ENCODE measurements at regions not wholly inside any gene's neighbourhood (a gene's known extent, or its start where the extent isn't known, plus 50 kb on each side); places are given as distances from the start of the nearest gene placed in this dataset.
A peak's percentile ranks its signal among the peaks of the same experiment; 100 is the strongest.
"Not testable (repeated sequence)": the region's sequence is repeated elsewhere in the genome, so short reads cannot be mapped to it uniquely, and the experiment has no call there.

GRCh38 chr10:100655760-100656421 lies 89.5 kb upstream of the PAX2 start:
- Histone ChIP-seq H3K4me1 (ENCODE audit: control insufficient read depth, low read depth, low read length) (peaks cover 3% of the 10 kb centered on the region), H3K4me3 (ENCODE audit: low read length) (peak overlapping the region; percentile 55), H3K27ac (ENCODE audit: low read length) (no peak overlapping the region), H3K9me3 (ENCODE audit: control insufficient read depth, low read depth, low read length) (no peaks in the 10 kb centered on the region), H3K36me3 (ENCODE audit: control insufficient read depth, low read depth, low read length) (no peaks in the 10 kb centered on the region), H3K27me3 (ENCODE audit: control insufficient read depth, insufficient read depth, low read length) (peaks cover 87% of the 10 kb centered on the region), H3K9ac (ENCODE audit: low read length) (no peak overlapping the region)

GRCh38 chr10:100656454-100656853 lies 88.9 kb upstream of the PAX2 start:
- no peak overlapping the region for H3K9ac ChIP-seq (ENCODE audit: low read length)
- no peak overlapping the region for H3K27ac ChIP-seq (ENCODE audit: low read length)
- H3K36me3 ChIP-seq (ENCODE audit: control insufficient read depth, low read depth, low read length), result no peaks in the 10 kb centered on the region
- peaks cover 3% of the 10 kb centered on the region for H3K4me1 ChIP-seq (ENCODE audit: control insufficient read depth, low read depth, low read length)
- H3K27me3 ChIP-seq (ENCODE audit: control insufficient read depth, insufficient read depth, low read length), result peaks cover 92% of the 10 kb centered on the region
- H3K4me3 ChIP-seq (ENCODE audit: low read length), result no peak overlapping the region
- H3K9me3 ChIP-seq (ENCODE audit: control insufficient read depth, low read depth, low read length), result no peaks in the 10 kb centered on the region

- Histone ChIP-seq H3K36me3 (ENCODE audit: control insufficient read depth, low read depth, low read length) (no peaks in the 10 kb centered on the region), H3K9ac (ENCODE audit: low read length) (no peak overlapping the region), H3K9me3 (ENCODE audit: control insufficient read depth, low read depth, low read length) (no peaks in the 10 kb centered on the region), H3K27me3 (ENCODE audit: control insufficient read depth, insufficient read depth, low read length) (peaks cover 93% of the 10 kb centered on the region), H3K27ac (ENCODE audit: low read length) (no peak overlapping the region), H3K4me1 (ENCODE audit: control insufficient read depth, low read depth, low read length) (peaks cover 3% of the 10 kb centered on the region), H3K4me3 (ENCODE audit: low read length) (no peak overlapping the region)
Measured at GRCh38 chr10:100658269-100658668, 87.1 kb upstream of the PAX2 start.

- Histone ChIP-seq H3K27ac (ENCODE audit: low read length) (no peak overlapping the region), H3K4me1 (ENCODE audit: control insufficient read depth, low read depth, low read length) (peaks cover 3% of the 10 kb centered on the region), H3K36me3 (ENCODE audit: control insufficient read depth, low read depth, low read length) (no peaks in the 10 kb centered on the region), H3K9me3 (ENCODE audit: control insufficient read depth, low read depth, low read length) (no peaks in the 10 kb centered on the region), H3K9ac (ENCODE audit: low read length) (no peak overlapping the region), H3K27me3 (ENCODE audit: control insufficient read depth, insufficient read depth, low read length) (peaks cover 88% of the 10 kb centered on the region), H3K4me3 (ENCODE audit: low read length) (peak overlapping the region; percentile 28)
Measured at GRCh38 chr10:100659361-100660098, 85.9 kb upstream of the PAX2 start.

- Histone ChIP-seq H3K9me3 (ENCODE audit: control insufficient read depth, low read depth, low read length) (no peaks in the 10 kb centered on the region), H3K4me3 (ENCODE audit: low read length) (no peak overlapping the region), H3K27ac (ENCODE audit: low read length) (no peak overlapping the region), H3K4me1 (ENCODE audit: control insufficient read depth, low read depth, low read length) (peaks cover 2% of the 10 kb centered on the region), H3K9ac (ENCODE audit: low read length) (no peak overlapping the region), H3K36me3 (ENCODE audit: control insufficient read depth, low read depth, low read length) (no peaks in the 10 kb centered on the region), H3K27me3 (ENCODE audit: control insufficient read depth, insufficient read depth, low read length) (peaks cover 80% of the 10 kb centered on the region)
Measured at GRCh38 chr10:100660365-100660764, 85.0 kb upstream of the PAX2 start.

GRCh38 chr10:100660945-100661344 lies 84.4 kb upstream of the PAX2 start:
- H3K36me3 ChIP-seq (ENCODE audit: control insufficient read depth, low read depth, low read length), result no peaks in the 10 kb centered on the region
- H3K4me3 ChIP-seq (ENCODE audit: low read length), result no peak overlapping the region
- no peak overlapping the region for H3K27ac ChIP-seq (ENCODE audit: low read length)
- H3K4me1 ChIP-seq (ENCODE audit: control insufficient read depth, low read depth, low read length), result no peaks in the 10 kb centered on the region
- H3K9ac ChIP-seq (ENCODE audit: low read length), result no peak overlapping the region
- H3K27me3 ChIP-seq (ENCODE audit: control insufficient read depth, insufficient read depth, low read length), result peaks cover 74% of the 10 kb centered on the region
- no peaks in the 10 kb centered on the region for H3K9me3 ChIP-seq (ENCODE audit: control insufficient read depth, low read depth, low read length)

- Histone ChIP-seq H3K9ac (ENCODE audit: low read length) (no peak overlapping the region), H3K27me3 (ENCODE audit: control insufficient read depth, insufficient read depth, low read length) (peaks cover 71% of the 10 kb centered on the region), H3K4me1 (ENCODE audit: control insufficient read depth, low read depth, low read length) (no peaks in the 10 kb centered on the region), H3K4me3 (ENCODE audit: low read length) (no peak overlapping the region), H3K27ac (ENCODE audit: low read length) (no peak overlapping the region), H3K9me3 (ENCODE audit: control insufficient read depth, low read depth, low read length) (no peaks in the 10 kb centered on the region), H3K36me3 (ENCODE audit: control insufficient read depth, low read depth, low read length) (no peaks in the 10 kb centered on the region)
Measured at GRCh38 chr10:100661520-100661919, 83.9 kb upstream of the PAX2 start.

GRCh38 chr10:100662067-100662466 lies 83.3 kb upstream of the PAX2 start:
- Histone ChIP-seq H3K4me1 (ENCODE audit: control insufficient read depth, low read depth, low read length) (no peaks in the 10 kb centered on the region), H3K27me3 (ENCODE audit: control insufficient read depth, insufficient read depth, low read length) (peaks cover 69% of the 10 kb centered on the region), H3K9ac (ENCODE audit: low read length) (no peak overlapping the region), H3K9me3 (ENCODE audit: control insufficient read depth, low read depth, low read length) (no peaks in the 10 kb centered on the region), H3K4me3 (ENCODE audit: low read length) (no peak overlapping the region), H3K27ac (ENCODE audit: low read length) (no peak overlapping the region), H3K36me3 (ENCODE audit: control insufficient read depth, low read depth, low read length) (no peaks in the 10 kb centered on the region)

- Histone ChIP-seq H3K9me3 (ENCODE audit: control insufficient read depth, low read depth, low read length) (no peaks in the 10 kb centered on the region), H3K27ac (ENCODE audit: low read length) (no peak overlapping the region), H3K27me3 (ENCODE audit: control insufficient read depth, insufficient read depth, low read length) (peaks cover 69% of the 10 kb centered on the region), H3K4me1 (ENCODE audit: control insufficient read depth, low read depth, low read length) (peaks cover 8% of the 10 kb centered on the region), H3K36me3 (ENCODE audit: control insufficient read depth, low read depth, low read length) (no peaks in the 10 kb centered on the region), H3K4me3 (ENCODE audit: low read length) (no peak overlapping the region), H3K9ac (ENCODE audit: low read length) (no peak overlapping the region)
Measured at GRCh38 chr10:100664316-100665149, 80.8 kb upstream of the PAX2 start.

- H3K27ac ChIP-seq (ENCODE audit: low read length); H3K4me1 ChIP-seq (ENCODE audit: control insufficient read depth, low read depth, low read length); H3K36me3 ChIP-seq (ENCODE audit: control insufficient read depth, low read depth, low read length); H3K4me3 ChIP-seq (ENCODE audit: low read length); H3K9ac ChIP-seq (ENCODE audit: low read length); H3K9me3 ChIP-seq (ENCODE audit: control insufficient read depth, low read depth, low read length): not testable (repeated sequence)
- peaks cover 70% of the 10 kb centered on the region for H3K27me3 ChIP-seq (ENCODE audit: control insufficient read depth, insufficient read depth, low read length)
Measured at GRCh38 chr10:100666634-100667033, 78.7 kb upstream of the PAX2 start.

- peaks cover 78% of the 10 kb centered on the region for H3K27me3 ChIP-seq (ENCODE audit: control insufficient read depth, insufficient read depth, low read length)
- no peak overlapping the region for H3K9ac ChIP-seq (ENCODE audit: low read length)
- H3K36me3 ChIP-seq (ENCODE audit: control insufficient read depth, low read depth, low read length), result no peaks in the 10 kb centered on the region
- no peak overlapping the region for H3K4me3 ChIP-seq (ENCODE audit: low read length)
- peaks cover 8% of the 10 kb centered on the region for H3K4me1 ChIP-seq (ENCODE audit: control insufficient read depth, low read depth, low read length)
- no peak overlapping the region for H3K27ac ChIP-seq (ENCODE audit: low read length)
- H3K9me3 ChIP-seq (ENCODE audit: control insufficient read depth, low read depth, low read length), result no peaks in the 10 kb centered on the region
Measured at GRCh38 chr10:100669616-100670015, 75.8 kb upstream of the PAX2 start.

Measured in iPS-18a (cell line).